HS-5 (cell line): ENCODE measurements at regions not wholly inside any gene's neighbourhood (a gene's known extent, or its start where the extent isn't known, plus 50 kb on each side); places are given as distances from the start of the nearest gene placed in this dataset.

ENCODE experiments used
- DNase-seq: peaks from one replicate; pipeline ENCODE4 v3.0.0-alpha.2; 2012; ENCODE audit warnings: low read depth

GRCh38 chr3:124177071-124177470 is 185.1 kb upstream of the ROPN1 start:
- DNase-seq, result no peak

- DNase-seq, result no peak
These were observed 186.6 kb upstream of the ROPN1 start for GRCh38 chr3:124178531-124178930.

- DNase-seq, result no peak
These were observed 208.5 kb upstream of the ROPN1 start for GRCh38 chr3:124200407-124200806.

GRCh38 chr3:124201226-124201625 is 209.3 kb upstream of the ROPN1 start:
- DNase-seq, result no peak

GRCh38 chr3:124201786-124202185 is 209.9 kb upstream of the ROPN1 start:
- DNase-seq, result no peak

- DNase-seq, result no peak
These were observed 210.8 kb upstream of the ROPN1 start for GRCh38 chr3:124202754-124203153.

GRCh38 chr3:124203292-124203691 is 211.4 kb upstream of the ROPN1 start:
- DNase-seq, result no peak

- DNase-seq, result no peak
These were observed 214.5 kb upstream of the ROPN1 start for GRCh38 chr3:124206225-124207055.

- DNase-seq, result no peak
These were observed 215.2 kb upstream of the ROPN1 start for GRCh38 chr3:124207077-124207476.

- DNase-seq, result no peak
These were observed 216.1 kb upstream of the ROPN1 start for GRCh38 chr3:124207873-124208485.

GRCh38 chr3:124209426-124209825 is 217.5 kb upstream of the ROPN1 start:
- DNase-seq, result no peak

- DNase-seq, result no peak
These were observed 219.0 kb upstream of the ROPN1 start for GRCh38 chr3:124210899-124211298.

- DNase-seq, result no peak
These were observed 221.7 kb upstream of the ROPN1 start for GRCh38 chr3:124213641-124214040.

- DNase-seq, result no peak
These were observed 225.6 kb upstream of the ROPN1 start for GRCh38 chr3:124217542-124217941.

GRCh38 chr3:124221422-124221821 is 229.5 kb upstream of the ROPN1 start:
- peak; percentile 60 for DNase-seq

GRCh38 chr3:124223853-124224252 is 231.9 kb upstream of the ROPN1 start:
- DNase-seq, result no peak

GRCh38 chr3:124227150-124227630 is 235.3 kb upstream of the ROPN1 start:
- DNase-seq, result no peak

GRCh38 chr3:124229420-124229819 is 237.5 kb upstream of the ROPN1 start:
- DNase-seq, result no peak

GRCh38 chr3:124229836-124230235 is 237.9 kb upstream of the ROPN1 start:
- no peak for DNase-seq

GRCh38 chr3:124230432-124230831 is 238.5 kb upstream of the ROPN1 start:
- DNase-seq, result no peak

GRCh38 chr3:124230998-124231397 is 239.1 kb upstream of the ROPN1 start:
- DNase-seq, result no peak

- DNase-seq, result no peak
These were observed 242.9 kb upstream of the ROPN1 start for GRCh38 chr3:124234852-124235252.

- no peak for DNase-seq
These were observed 243.5 kb upstream of the ROPN1 start for GRCh38 chr3:124235446-124235845.
